Tibial artery (tissue), 4 donors: ENCODE measurements at regions not wholly inside any gene's neighbourhood (a gene's known extent, or its start where the extent isn't known, plus 50 kb on each side); places are given as distances from the start of the nearest gene placed in this dataset.

ENCODE experiments used
- DNase-seq, 2 donors: peaks; one replicate each; pipeline ENCODE4 v3.0.0-alpha.2; 2019
- H3K27ac ChIP-seq, 2 donors: fragments of 200-600 bp; sonication (generic) in 1 of 2; 1 replicate in 1 of 2; 2 replicates in 1 of 2; pipeline ENCODE4 v1.5.1; 2018 to 2019; ENCODE audit warnings: mild to moderate bottlenecking in 1 of 2
- H3K27me3 ChIP-seq, 2 donors: fragments of 200-600 bp; sonication (generic) in 1 of 2; one replicate each; pipeline versions ENCODE4 v1.5.1 to v1.6.0; 2016 to 2019
- H3K36me3 ChIP-seq, 3 donors: fragments of 200-600 bp; sonication (generic) in 2 of 3; one replicate each; pipeline ENCODE4 v1.5.1; 2016 to 2019; ENCODE audit warnings: mild to moderate bottlenecking in 2 of 3
- H3K4me1 ChIP-seq, 4 donors: fragments of 200-600 bp; sonication (generic) in 2 of 4; 1 replicate in 3 of 4; 2 replicates in 1 of 4; pipeline ENCODE4 v1.5.1; 2016 to 2019
- H3K4me3 ChIP-seq, 2 donors: fragments of 200-600 bp; sonication (generic) in 1 of 2; 1 replicate in 1 of 2; 2 replicates in 1 of 2; pipeline ENCODE4 v1.5.1; 2018 to 2019; ENCODE audit warnings: mild to moderate bottlenecking in 2 of 2
- H3K9me3 ChIP-seq, 3 donors: fragments of 200-600 bp; sonication (generic) in 1 of 3; one replicate each; pipeline ENCODE4 v1.5.1; 2016 to 2019
- intact Hi-C: fragments of 100-400 bp; cut with DNase I; formaldehyde crosslinking; loops from one replicate; pipeline ENCODE4 v1.15.0; 2023; ENCODE audit warnings: low total_unique reads
- TF ChIP-seq, protein P1 (sequence below), 2 experiments: fragments of 200-600 bp in 1 of 2; fragments of 450-650 bp in 1 of 2; IDR thresholded peaks; one replicate each; pipeline ENCODE4 v1.5.1; 2017 to 2019; ENCODE audit warnings: antibody characterized with exemption in 2 of 2, mild to moderate bottlenecking in 1 of 2, moderate library complexity in 1 of 2

- H3K27ac ChIP-seq = peak overlapping the region; percentile 43
Measured at GRCh38 chr14:51547701-51548100, 104.0 kb upstream of the FRMD6 start.

GRCh38 chr14:51548187-51548586 lies 103.5 kb upstream of the FRMD6 start:
- intact Hi-C loops = loop anchor here (10.0 kb wide), 1 partner anchor 97 kb away; no protein-coding TSS in a partner anchor

More at GRCh38 chr14:51547701-51548100, 104.0 kb upstream of the FRMD6 start:
- no peak for DNase-seq
- peaks cover 0 to 16% (median 14%) of the 10 kb centered on the region in 4 donors for H3K4me1 ChIP-seq
- H3K36me3 ChIP-seq = no peaks in the 10 kb centered on the region
- H3K27me3 ChIP-seq = no peaks in the 10 kb centered on the region
- TF ChIP-seq, protein P1, sequence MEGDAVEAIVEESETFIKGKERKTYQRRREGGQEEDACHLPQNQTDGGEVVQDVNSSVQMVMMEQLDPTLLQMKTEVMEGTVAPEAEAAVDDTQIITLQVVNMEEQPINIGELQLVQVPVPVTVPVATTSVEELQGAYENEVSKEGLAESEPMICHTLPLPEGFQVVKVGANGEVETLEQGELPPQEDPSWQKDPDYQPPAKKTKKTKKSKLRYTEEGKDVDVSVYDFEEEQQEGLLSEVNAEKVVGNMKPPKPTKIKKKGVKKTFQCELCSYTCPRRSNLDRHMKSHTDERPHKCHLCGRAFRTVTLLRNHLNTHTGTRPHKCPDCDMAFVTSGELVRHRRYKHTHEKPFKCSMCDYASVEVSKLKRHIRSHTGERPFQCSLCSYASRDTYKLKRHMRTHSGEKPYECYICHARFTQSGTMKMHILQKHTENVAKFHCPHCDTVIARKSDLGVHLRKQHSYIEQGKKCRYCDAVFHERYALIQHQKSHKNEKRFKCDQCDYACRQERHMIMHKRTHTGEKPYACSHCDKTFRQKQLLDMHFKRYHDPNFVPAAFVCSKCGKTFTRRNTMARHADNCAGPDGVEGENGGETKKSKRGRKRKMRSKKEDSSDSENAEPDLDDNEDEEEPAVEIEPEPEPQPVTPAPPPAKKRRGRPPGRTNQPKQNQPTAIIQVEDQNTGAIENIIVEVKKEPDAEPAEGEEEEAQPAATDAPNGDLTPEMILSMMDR (IDR thresholded peaks at IDR 0.05) = no peak
- intact Hi-C loops = loop anchor here (10.0 kb wide), 1 partner anchor 97 kb away; no protein-coding TSS in a partner anchor
- H3K9me3 ChIP-seq = no peaks in the 10 kb centered on the region
- no peak overlapping the region for H3K4me3 ChIP-seq

DNA sequence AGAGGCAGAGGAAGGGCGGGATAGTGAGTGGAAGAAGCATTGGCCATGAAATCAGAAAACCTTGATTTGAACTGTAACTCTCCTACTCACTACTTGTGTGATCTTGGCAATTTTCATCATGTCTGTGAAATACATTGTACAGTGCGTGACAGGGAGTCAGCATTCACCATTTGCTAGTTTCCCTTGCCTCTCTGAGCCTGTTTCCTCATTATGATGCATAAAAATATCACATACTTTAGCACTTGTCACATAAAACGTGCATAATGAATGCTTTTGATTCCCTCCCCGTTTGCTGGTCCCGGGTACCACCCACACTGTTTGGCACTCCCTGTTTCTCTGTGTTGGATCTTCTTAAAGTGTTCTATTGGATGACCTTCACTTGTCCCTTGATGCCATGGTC lies 101.1 kb upstream of the FRMD6 start:
- Histone ChIP-seq H3K36me3 (no peaks in the 10 kb centered on the region), H3K9me3 (no peaks in the 10 kb centered on the region), H3K4me1 (peaks cover 0 to 22% (median 14%) of the 10 kb centered on the region in 4 donors), H3K27ac (no peak overlapping the region), H3K4me3 (no peak overlapping the region), H3K27me3 (no peaks in the 10 kb centered on the region)
- no peak for DNase-seq
- TF ChIP-seq, protein P1 (IDR thresholded peaks at IDR 0.05) = no peak
- intact Hi-C loops = no loop called here

More at GRCh38 chr14:51548187-51548586, 103.5 kb upstream of the FRMD6 start:
- no peak for DNase-seq
- no peak overlapping the region for H3K4me3 ChIP-seq
- H3K27me3 ChIP-seq = no peaks in the 10 kb centered on the region
- H3K9me3 ChIP-seq = no peaks in the 10 kb centered on the region
- peaks cover 0 to 16% (median 14%) of the 10 kb centered on the region in 4 donors for H3K4me1 ChIP-seq
- TF ChIP-seq, protein P1 (IDR thresholded peaks at IDR 0.05) = no peak
- no peaks in the 10 kb centered on the region for H3K36me3 ChIP-seq
- H3K27ac ChIP-seq = no peak overlapping the region

- no peaks in the 10 kb centered on the region for H3K27me3 ChIP-seq
Measured at GRCh38 chr14:51552275-51552674, 99.4 kb upstream of the FRMD6 start.

GRCh38 chr14:51552768-51553404 lies 98.8 kb upstream of the FRMD6 start:
- no peaks in the 10 kb centered on the region for H3K9me3 ChIP-seq
- H3K36me3 ChIP-seq = no peaks in the 10 kb centered on the region
- TF ChIP-seq, protein P1 (IDR thresholded peaks at IDR 0.05) = no peak
- intact Hi-C loops = no loop called here
- H3K4me1 ChIP-seq = peaks cover 0 to 8% (median 3%) of the 10 kb centered on the region in 4 donors
- H3K4me3 ChIP-seq = no peak overlapping the region
- H3K27me3 ChIP-seq = no peaks in the 10 kb centered on the region
- H3K27ac ChIP-seq = no peak overlapping the region
- DNase-seq = no peak

More at GRCh38 chr14:51552275-51552674, 99.4 kb upstream of the FRMD6 start:
- H3K4me3 ChIP-seq = no peak overlapping the region
- intact Hi-C loops = no loop called here
- H3K36me3 ChIP-seq = no peaks in the 10 kb centered on the region
- no peak overlapping the region for H3K27ac ChIP-seq
- TF ChIP-seq, protein P1 (IDR thresholded peaks at IDR 0.05) = no peak
- peaks cover 0 to 14% (median 7%) of the 10 kb centered on the region in 4 donors for H3K4me1 ChIP-seq
- no peaks in the 10 kb centered on the region for H3K9me3 ChIP-seq
- no peak for DNase-seq
